Activated CD8-positive, alpha-beta T cell treated with anti-CD3 and anti-CD28 coated beads for 36 hours (primary cell): ENCODE measurements at regions not wholly inside any gene's neighbourhood (a gene's known extent, or its start where the extent isn't known, plus 50 kb on each side); places are given as distances from the start of the nearest gene placed in this dataset.

Experiments used
- ATAC-seq: fragments of 200-7000 bp; cut with Tn5 transposase; one replicate; pipeline ENCODE4 v1.10.0; 2021; ENCODE audit warnings: mild to moderate bottlenecking, moderate library complexity
- CTCF ChIA-PET: fragments of 350-600 bp; sonication (Branson Sonifier 250); formaldehyde crosslinking; loops from one replicate; lab custom pipeline; 2021; ENCODE audit warnings: antibody characterized with exemption; lab: Charles Lee
- POLR2A ChIA-PET: fragments of 350-600 bp; sonication (Branson Sonifier 250); formaldehyde crosslinking; loops from one replicate; lab custom pipeline; 2021; ENCODE audit warnings: antibody characterized with exemption; lab: Charles Lee
- DNase-seq: peaks from one replicate; pipeline ENCODE4 v3.0.0-alpha.2; 2020
- H3K27ac Mint-ChIP-seq: one replicate; pipeline ENCODE4 v1.8.0; 2021; ENCODE audit warnings: mild to moderate bottlenecking, mixed read lengths
- H3K27me3 Mint-ChIP-seq: one replicate; pipeline ENCODE4 v1.8.0; 2021; ENCODE audit warnings: mixed read lengths
- H3K36me3 Mint-ChIP-seq: one replicate; pipeline ENCODE4 v1.8.0; 2021; ENCODE audit warnings: low read depth, mixed read lengths
- H3K4me1 Mint-ChIP-seq: one replicate; pipeline ENCODE4 v1.8.0; 2021; ENCODE audit warnings: low read depth, mixed read lengths
- H3K4me3 Mint-ChIP-seq: one replicate; pipeline ENCODE4 v1.8.0; 2021; ENCODE audit warnings: mild to moderate bottlenecking, moderate library complexity, mixed read lengths
- H3K9me3 Mint-ChIP-seq: one replicate; pipeline ENCODE4 v1.8.0; 2021; ENCODE audit warnings: mixed read lengths
- CTCF ChIP-seq: fragments of 200-600 bp; IDR thresholded peaks from one replicate; pipeline ENCODE4 v1.8.0; 2022; ENCODE audit warnings: antibody characterized with exemption, mild to moderate bottlenecking
- intact Hi-C: fragments of 100-400 bp; cut with micrococcal nuclease; formaldehyde crosslinking; loops from one replicate; pipeline ENCODE4 v1.10.0; 2022

GRCh38 chr4:163810755-163811154 lies 316.3 kb downstream of the TMA16 start:
- no peak for TF ChIP-seq CTCF
- DNase-seq, result no peak
- CTCF ChIA-PET, result no interaction called here

GRCh38 chr4:163815776-163816175 lies 321.3 kb downstream of the TMA16 start:
- ATAC-seq (no peak), DNase-seq (no peak)
- no peak for TF ChIP-seq CTCF
- ChIA-PET CTCF (no interaction called here), POLR2A (no interaction called here)
- H3K27ac Mint-ChIP-seq, result no peak overlapping the region
- H3K27me3 Mint-ChIP-seq, result no peaks in the 10 kb centered on the region
- no peaks in the 10 kb centered on the region for H3K4me1 Mint-ChIP-seq
- H3K9me3 Mint-ChIP-seq, result no peaks in the 10 kb centered on the region
- intact Hi-C loops, result no loop called here
- no peak overlapping the region for H3K4me3 Mint-ChIP-seq
- no peaks in the 10 kb centered on the region for H3K36me3 Mint-ChIP-seq

More at GRCh38 chr4:163810755-163811154, 316.3 kb downstream of the TMA16 start:
- POLR2A ChIA-PET, result no interaction called here
- H3K27me3 Mint-ChIP-seq, result no peaks in the 10 kb centered on the region
- H3K9me3 Mint-ChIP-seq, result no peaks in the 10 kb centered on the region
- no peaks in the 10 kb centered on the region for H3K4me1 Mint-ChIP-seq
- no peaks in the 10 kb centered on the region for H3K36me3 Mint-ChIP-seq
- intact Hi-C loops, result no loop called here
- no peak for ATAC-seq
- no peak overlapping the region for H3K4me3 Mint-ChIP-seq
- no peak overlapping the region for H3K27ac Mint-ChIP-seq

GRCh38 chr4:163816494-163816893 lies 322.0 kb downstream of the TMA16 start:
- Mint-ChIP-seq H3K27ac (no peak overlapping the region), H3K9me3 (no peaks in the 10 kb centered on the region), H3K4me1 (no peaks in the 10 kb centered on the region), H3K4me3 (no peak overlapping the region), H3K27me3 (no peaks in the 10 kb centered on the region), H3K36me3 (no peaks in the 10 kb centered on the region)
- ChIA-PET CTCF (no interaction called here), POLR2A (no interaction called here)
- no peak for TF ChIP-seq CTCF
- no peak for DNase-seq
- intact Hi-C loops, result no loop called here
- no peak for ATAC-seq

- TF ChIP-seq CTCF, result no peak
- Mint-ChIP-seq H3K27ac (no peak overlapping the region), H3K4me3 (no peak overlapping the region), H3K36me3 (no peaks in the 10 kb centered on the region), H3K4me1 (no peaks in the 10 kb centered on the region), H3K27me3 (no peaks in the 10 kb centered on the region), H3K9me3 (no peaks in the 10 kb centered on the region)
- no peak for ATAC-seq
- DNase-seq, result no peak
- CTCF ChIA-PET, result no interaction called here
- POLR2A ChIA-PET, result no interaction called here
- intact Hi-C loops, result no loop called here
Observed at GRCh38 chr4:163818673-163819072, 324.2 kb downstream of the TMA16 start.

GRCh38 chr4:163833669-163834068 lies 339.2 kb downstream of the TMA16 start:
- POLR2A ChIA-PET, result no interaction called here
- H3K4me1 Mint-ChIP-seq, result no peaks in the 10 kb centered on the region

More at GRCh38 chr4:163833669-163834068, 339.2 kb downstream of the TMA16 start:
- H3K36me3 Mint-ChIP-seq, result no peaks in the 10 kb centered on the region
- H3K27me3 Mint-ChIP-seq, result no peaks in the 10 kb centered on the region
- no peak overlapping the region for H3K4me3 Mint-ChIP-seq
- CTCF ChIA-PET, result interaction anchor here (1.0 kb wide), 1 partner anchor 13 kb away, joined by 3 read pairs; no protein-coding TSS in a partner anchor
- no peak overlapping the region for H3K27ac Mint-ChIP-seq
- ATAC-seq (no peak), DNase-seq (no peak)
- intact Hi-C loops, result no loop called here
- no peak for TF ChIP-seq CTCF
- peaks cover 2% of the 10 kb centered on the region for H3K9me3 Mint-ChIP-seq
